TTC549 (cell line): ENCODE measurements at regions not wholly inside any gene's neighbourhood (a gene's known extent, or its start where the extent isn't known, plus 50 kb on each side); places are given as distances from the start of the nearest gene placed in this dataset.

Source experiments
- FAIRE-seq: peaks from 2 replicates; lab custom pipeline; 2012; peaks lifted over from hg19 to GRCh38; lab: Jason Lieb, UNC

DNA sequence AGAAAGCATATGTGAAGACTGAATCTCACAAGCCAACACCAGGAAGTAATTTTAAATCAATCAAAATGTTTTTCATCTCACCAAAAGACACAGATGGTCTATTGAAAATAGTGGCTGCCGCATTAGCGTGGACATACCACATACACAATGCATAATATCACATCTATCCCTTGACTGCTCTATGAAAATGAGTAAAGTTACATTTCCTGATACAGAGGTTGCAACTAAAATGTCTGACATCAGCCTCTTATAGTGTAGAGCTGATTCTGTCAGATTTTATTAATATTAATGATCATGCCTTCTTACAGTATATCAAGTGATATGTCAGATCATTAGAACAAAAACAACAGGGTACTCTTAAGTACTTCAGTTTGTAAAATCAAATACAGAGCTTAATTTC lies 339.8 kb upstream of the EPHA7 start:
- FAIRE-seq = no peak

DNA sequence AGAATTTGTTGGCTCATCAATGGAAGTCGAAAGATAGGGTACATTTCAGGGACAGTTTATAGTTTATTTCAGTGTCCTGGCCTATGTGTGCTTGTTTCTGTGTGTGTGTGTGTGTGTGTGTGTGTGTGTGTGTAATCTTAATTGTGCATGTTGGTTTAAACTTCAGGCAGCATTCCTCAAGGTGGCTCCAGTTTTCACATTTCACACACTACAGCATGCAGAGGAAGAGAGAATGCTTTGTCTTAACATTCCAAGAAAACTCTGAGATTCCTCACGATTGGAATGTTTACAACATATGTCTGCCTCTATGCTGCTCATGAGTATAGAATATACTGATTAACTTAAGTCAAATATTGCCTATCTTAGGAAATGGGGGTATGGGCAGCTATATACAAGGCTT lies 332.6 kb upstream of the EPHA7 start:
- no peak for FAIRE-seq

- no peak for FAIRE-seq
These were observed 330.6 kb upstream of the EPHA7 start for GRCh38 chr6:93749930-93750329.

DNA sequence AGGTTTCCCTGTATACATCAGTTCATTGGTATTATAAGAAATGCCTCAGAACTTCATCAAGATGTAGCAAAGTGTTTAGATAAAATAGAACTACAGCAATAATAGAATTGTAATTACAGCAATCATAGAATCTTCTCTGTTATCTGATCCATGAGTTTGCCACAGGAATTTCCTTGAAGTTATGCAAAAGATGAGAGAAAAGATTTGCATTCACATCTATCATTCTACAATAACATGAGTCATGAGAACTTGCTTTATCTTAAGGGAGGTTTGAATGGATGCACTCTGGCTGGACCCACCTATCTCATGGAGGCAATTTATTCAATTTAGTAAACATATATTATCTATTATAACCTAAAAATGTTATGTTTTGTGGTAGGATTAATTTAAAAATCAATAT lies 329.8 kb upstream of the EPHA7 start:
- FAIRE-seq = no peak

DNA sequence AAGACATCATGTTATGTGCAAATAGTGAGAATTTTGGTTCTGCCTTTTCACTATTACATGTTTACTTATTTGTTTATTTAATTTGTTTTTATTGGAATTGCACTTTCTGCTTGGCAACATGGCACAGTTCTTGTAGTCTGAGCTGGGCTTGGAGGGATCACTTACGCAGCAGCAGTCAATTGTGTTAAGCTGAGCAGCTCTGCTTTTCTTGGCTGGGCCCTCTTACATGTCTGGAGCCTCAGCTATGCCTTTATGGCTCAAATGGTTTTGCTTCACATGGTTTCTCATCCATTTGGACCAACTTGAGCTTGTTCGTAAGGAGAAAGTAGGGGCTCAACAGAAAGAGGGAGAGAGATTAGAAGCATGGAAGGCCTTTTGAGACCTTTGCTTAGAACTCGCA lies 327.5 kb upstream of the EPHA7 start:
- FAIRE-seq = no peak

DNA sequence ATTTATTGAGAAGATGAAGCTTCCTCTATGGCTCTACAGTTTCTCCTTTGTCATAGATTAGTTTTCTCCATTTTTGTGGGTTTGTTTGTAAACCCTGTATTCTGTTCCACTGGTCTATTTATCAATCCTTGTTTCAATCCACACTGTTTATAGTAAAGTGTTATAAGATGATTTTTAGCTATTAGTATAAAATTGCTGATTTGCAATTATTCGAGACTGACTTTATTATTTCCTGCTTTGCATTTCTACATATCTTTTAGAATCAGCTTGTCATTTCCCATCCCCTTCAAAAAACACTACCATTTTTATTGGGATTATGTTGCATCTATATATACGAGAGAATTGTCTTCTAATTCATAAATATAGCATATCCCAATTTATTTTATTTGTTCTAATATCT lies 325.9 kb upstream of the EPHA7 start:
- no peak for FAIRE-seq

GRCh38 chr6:93735099-93735498 lies 315.7 kb upstream of the EPHA7 start:
- no peak for FAIRE-seq

DNA sequence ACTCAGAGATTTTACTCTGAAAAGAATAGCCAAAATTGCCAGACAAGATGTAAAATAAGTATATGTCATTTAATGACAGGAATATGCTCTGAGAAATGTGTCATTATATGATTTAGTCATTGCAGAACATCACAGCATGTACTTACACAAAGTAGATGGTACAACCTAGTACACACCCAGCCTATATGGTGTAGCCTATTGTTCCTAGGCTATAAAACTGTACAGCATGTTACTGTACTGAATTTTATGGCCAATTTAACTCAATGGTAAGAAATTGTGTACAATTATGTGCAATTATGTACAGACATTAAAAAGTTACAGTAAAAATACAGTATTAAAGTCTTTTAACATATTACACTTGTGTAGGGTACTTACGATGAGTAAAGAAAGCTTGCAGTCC lies 311.9 kb upstream of the EPHA7 start:
- FAIRE-seq = no peak

- no peak for FAIRE-seq
These were observed 308.8 kb upstream of the EPHA7 start for GRCh38 chr6:93728150-93728549.

- no peak for FAIRE-seq
These were observed 308.1 kb upstream of the EPHA7 start for GRCh38 chr6:93727447-93727846.

- no peak for FAIRE-seq
These were observed 302.2 kb upstream of the EPHA7 start for GRCh38 chr6:93721386-93722048.

DNA sequence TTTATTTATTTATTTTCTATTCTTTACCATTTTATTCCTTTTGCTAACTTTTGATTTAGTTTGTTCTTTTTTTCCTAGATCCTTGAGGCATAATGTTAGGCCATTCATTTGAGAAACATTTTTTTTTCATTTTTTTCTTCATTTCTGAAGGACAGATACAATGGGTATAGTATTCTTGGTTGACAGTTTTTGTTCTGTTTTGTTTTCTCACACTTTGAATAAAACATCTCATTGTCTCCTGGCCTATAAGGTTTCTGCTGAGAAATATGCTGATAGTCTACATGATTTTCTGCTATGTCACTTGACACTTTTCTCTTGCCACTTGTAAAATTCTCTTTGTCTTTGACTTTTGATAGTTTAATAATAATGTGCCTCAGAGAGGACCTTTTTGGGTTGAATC lies 294.6 kb upstream of the EPHA7 start:
- FAIRE-seq = no peak

GRCh38 chr6:93703431-93703830 lies 284.1 kb upstream of the EPHA7 start:
- no peak for FAIRE-seq

- FAIRE-seq = no peak
These were observed 282.2 kb upstream of the EPHA7 start for GRCh38 chr6:93701526-93701925.

DNA sequence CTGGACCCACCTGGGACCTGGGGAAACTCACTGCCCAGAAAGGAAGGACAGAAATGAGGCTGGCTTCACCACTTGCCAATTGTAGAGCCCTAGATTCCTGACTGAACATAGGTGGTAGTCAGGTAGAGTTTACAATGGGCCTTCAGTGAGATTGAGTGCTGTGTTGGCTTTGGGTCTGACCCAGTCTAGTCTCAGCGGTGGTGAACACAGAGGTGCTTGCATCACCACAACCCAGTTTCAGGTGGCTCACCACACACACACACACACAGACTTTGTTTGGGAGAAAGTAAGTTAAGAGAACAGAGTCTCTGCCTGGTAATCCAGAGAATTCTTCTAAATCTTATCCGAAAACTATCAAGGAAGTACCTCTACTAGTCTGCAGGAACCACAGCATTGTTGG lies 266.1 kb upstream of the EPHA7 start:
- no peak for FAIRE-seq

GRCh38 chr6:93684339-93684738 lies 265.0 kb upstream of the EPHA7 start:
- FAIRE-seq = no peak

GRCh38 chr6:93679836-93680235 lies 260.5 kb upstream of the EPHA7 start:
- no peak for FAIRE-seq

DNA sequence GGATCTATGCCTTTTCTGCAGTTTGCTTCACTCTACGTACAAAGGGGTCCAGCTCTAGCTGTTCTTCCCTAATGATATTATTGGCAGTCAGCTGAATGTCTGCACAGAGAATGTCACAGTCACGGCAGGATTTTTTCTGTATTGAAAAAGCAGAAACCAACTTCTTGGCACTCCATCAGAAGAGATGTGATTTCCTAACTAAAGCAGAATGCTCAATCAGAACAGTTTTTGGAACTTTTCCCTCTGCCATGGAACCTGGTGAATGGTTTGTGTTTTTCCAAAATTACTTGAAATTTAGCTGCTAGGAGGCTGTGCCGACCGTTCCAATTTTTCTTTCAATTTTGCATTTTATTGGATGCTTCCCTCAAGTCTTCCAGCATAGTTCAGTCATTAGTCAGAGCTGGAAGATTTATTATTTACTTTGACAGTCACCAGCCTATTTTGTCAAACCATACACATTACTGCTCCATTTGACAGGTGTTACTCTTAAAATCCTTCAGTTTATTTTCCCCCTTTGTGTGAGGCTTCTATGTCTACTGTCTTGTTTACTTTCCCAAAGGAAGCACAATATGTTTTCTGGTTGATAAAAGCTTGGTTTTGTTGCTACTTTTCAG lies 259.6 kb upstream of the EPHA7 start:
- FAIRE-seq = no peak

DNA sequence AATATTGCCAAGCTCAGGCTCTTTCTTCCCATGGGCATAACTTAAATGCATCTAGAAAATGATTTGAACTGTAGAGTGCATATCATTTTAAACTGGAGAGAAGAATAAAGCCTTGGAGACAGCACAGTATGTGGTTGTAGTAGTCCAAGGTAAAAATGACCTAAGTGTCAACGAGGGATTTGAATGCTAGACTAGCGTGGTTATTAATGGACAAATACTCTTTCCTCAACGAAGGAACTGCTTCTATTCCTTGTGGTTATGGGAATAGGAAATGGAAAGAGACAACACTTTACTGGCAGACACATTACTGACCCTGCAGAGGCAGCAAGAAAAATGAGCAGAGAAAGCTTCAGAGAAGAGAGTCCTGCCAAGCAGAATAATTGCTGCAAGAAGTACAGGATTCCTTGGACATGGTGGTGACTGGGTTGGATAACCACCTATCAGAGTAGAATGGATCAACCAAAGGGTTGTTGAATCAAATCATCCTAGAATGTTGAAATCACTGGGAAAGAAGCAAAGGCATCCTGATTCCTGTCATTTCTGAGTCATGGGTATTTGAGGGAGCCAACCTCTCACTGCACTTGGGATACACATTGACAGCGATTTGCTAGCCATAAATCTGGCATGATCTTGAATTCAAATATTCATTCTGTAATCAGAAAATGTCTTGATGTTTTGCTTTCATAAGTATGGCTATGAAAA lies 258.1 kb upstream of the EPHA7 start:
- no peak for FAIRE-seq

- no peak for FAIRE-seq
These were observed 257.2 kb upstream of the EPHA7 start for GRCh38 chr6:93676581-93676980.

DNA sequence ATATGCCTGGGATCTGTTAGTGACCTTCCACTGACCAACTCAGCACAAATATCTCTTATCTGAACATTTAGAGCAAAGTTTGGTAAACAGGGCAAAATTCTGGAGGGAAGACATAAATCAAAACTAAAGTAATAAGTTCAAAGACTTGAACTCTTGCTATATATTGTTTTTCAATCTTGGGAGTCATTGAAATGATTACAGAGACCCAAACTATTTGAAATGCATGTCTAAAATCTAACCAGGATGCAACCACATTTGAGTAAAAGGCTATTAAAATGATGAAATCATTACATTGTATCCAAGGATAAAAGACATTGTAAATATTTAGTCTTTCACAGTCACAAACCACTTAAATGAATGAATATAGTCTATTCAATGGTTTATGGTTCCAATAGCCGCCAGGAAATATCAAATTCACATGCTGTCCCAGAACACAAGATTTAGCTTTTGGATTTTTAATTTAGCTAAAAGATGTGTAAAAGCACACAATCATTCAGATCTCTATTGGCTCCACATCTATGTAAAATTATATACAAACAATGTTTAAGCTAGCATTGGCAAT lies 256.6 kb upstream of the EPHA7 start:
- FAIRE-seq = no peak

- no peak for FAIRE-seq
These were observed 243.8 kb upstream of the EPHA7 start for GRCh38 chr6:93663111-93663510.

GRCh38 chr6:93654548-93654947 lies 235.2 kb upstream of the EPHA7 start:
- no peak for FAIRE-seq

- no peak for FAIRE-seq
These were observed 225.3 kb upstream of the EPHA7 start for GRCh38 chr6:93644611-93645010.
